CD4-positive, alpha-beta T cell treated with Interferon gamma for 1 hour (primary cell): ENCODE measurements at regions not wholly inside any gene's neighbourhood (a gene's known extent, or its start where the extent isn't known, plus 50 kb on each side); places are given as distances from the start of the nearest gene placed in this dataset.
"Not testable (repeated sequence)": the region's sequence is repeated elsewhere in the genome, so short reads cannot be mapped to it uniquely, and the experiment has no call there.

ENCODE experiments used
- DNase-seq: peaks from one replicate; pipeline ENCODE4 v3.0.0-alpha.2; 2020

- DNase-seq, result no peak
Measured at GRCh38 chr17:45650561-45650960, 133.6 kb upstream of the CRHR1 start.

GRCh38 chr17:45651145-45651709, 132.9 kb upstream of the CRHR1 start:
- DNase-seq, result no peak

- no peak for DNase-seq
Measured at GRCh38 chr17:45653616-45654015, 130.5 kb upstream of the CRHR1 start.

GRCh38 chr17:45656527-45657181, 127.5 kb upstream of the CRHR1 start:
- DNase-seq, result no peak

- DNase-seq, result no peak
Measured at GRCh38 chr17:45660474-45660873, 123.6 kb upstream of the CRHR1 start.

- no peak for DNase-seq
Measured at GRCh38 chr17:45662432-45662831, 121.7 kb upstream of the CRHR1 start.

- DNase-seq, result no peak
Measured at GRCh38 chr17:45663772-45664171, 120.3 kb upstream of the CRHR1 start.

- DNase-seq, result no peak
Measured at GRCh38 chr17:45664921-45665320, 119.2 kb upstream of the CRHR1 start.

- no peak for DNase-seq
Measured at GRCh38 chr17:45666046-45666600, 118.0 kb upstream of the CRHR1 start.

- no peak for DNase-seq
Measured at GRCh38 chr17:45666641-45667040, 117.5 kb upstream of the CRHR1 start.

- DNase-seq, result no peak
Measured at GRCh38 chr17:45667591-45668171, 116.4 kb upstream of the CRHR1 start.

- DNase-seq, result no peak
Measured at GRCh38 chr17:45668316-45668715, 115.8 kb upstream of the CRHR1 start.

GRCh38 chr17:45672301-45672700, 111.8 kb upstream of the CRHR1 start:
- no peak for DNase-seq

GRCh38 chr17:45672792-45673191, 111.3 kb upstream of the CRHR1 start:
- DNase-seq, result no peak

GRCh38 chr17:45673759-45674158, 110.4 kb upstream of the CRHR1 start:
- DNase-seq, result not testable (repeated sequence)

GRCh38 chr17:45675012-45675411, 109.1 kb upstream of the CRHR1 start:
- DNase-seq, result no peak

GRCh38 chr17:45675892-45676291, 108.2 kb upstream of the CRHR1 start:
- no peak for DNase-seq

- no peak for DNase-seq
Measured at GRCh38 chr17:45676695-45677094, 107.4 kb upstream of the CRHR1 start.

GRCh38 chr17:45677770-45678169, 106.3 kb upstream of the CRHR1 start:
- DNase-seq, result no peak

- no peak for DNase-seq
Measured at GRCh38 chr17:45679426-45679825, 104.7 kb upstream of the CRHR1 start.

- no peak for DNase-seq
Measured at GRCh38 chr17:45680360-45680759, 103.8 kb upstream of the CRHR1 start.

- no peak for DNase-seq
Measured at GRCh38 chr17:45681706-45682105, 102.4 kb upstream of the CRHR1 start.

- DNase-seq, result no peak
Measured at GRCh38 chr17:45686250-45686649, 97.9 kb upstream of the CRHR1 start.

GRCh38 chr17:45687594-45687993, 96.5 kb upstream of the CRHR1 start:
- DNase-seq, result no peak
